Activated CD4-positive, alpha-beta memory T cell treated with anti-CD3 and anti-CD28 coated beads, Interleukin-2, amount 10 ng/mL, durations not matched to agents 7 days and 5 days (primary cell): ENCODE measurements at regions not wholly inside any gene's neighbourhood (a gene's known extent, or its start where the extent isn't known, plus 50 kb on each side); places are given as distances from the start of the nearest gene placed in this dataset.

Experiments
- CTCF ChIA-PET: fragments of 350-600 bp; sonication (Branson Sonifier 250); formaldehyde crosslinking; loops from one replicate; lab custom pipeline; 2021; ENCODE audit warnings: antibody characterized with exemption, inconsistent platforms; lab: Charles Lee
- POLR2A ChIA-PET: fragments of 350-600 bp; sonication (Branson Sonifier 250); formaldehyde crosslinking; loops from one replicate; lab custom pipeline; 2021; ENCODE audit warnings: antibody characterized with exemption; lab: Charles Lee
- DNase-seq: peaks from one replicate; pipeline ENCODE4 v3.0.0-alpha.2; 2020
- H3K27ac Mint-ChIP-seq: one replicate; pipeline ENCODE4 v1.8.0; 2021; ENCODE audit warnings: mild to moderate bottlenecking, mixed read lengths
- H3K27me3 Mint-ChIP-seq: one replicate; pipeline ENCODE4 v1.8.0; 2021; ENCODE audit warnings: mixed read lengths
- H3K36me3 Mint-ChIP-seq: one replicate; pipeline ENCODE4 v1.8.0; 2021; ENCODE audit warnings: low read depth, mixed read lengths
- H3K4me1 Mint-ChIP-seq: one replicate; pipeline ENCODE4 v1.8.0; 2021; ENCODE audit warnings: mixed read lengths
- H3K4me3 Mint-ChIP-seq: one replicate; pipeline ENCODE4 v1.8.0; 2021; ENCODE audit warnings: mild to moderate bottlenecking, mixed read lengths
- H3K9me3 Mint-ChIP-seq: one replicate; pipeline ENCODE4 v1.8.0; 2021; ENCODE audit warnings: mixed read lengths

GRCh38 chr6:77403424-77403823 is 59.9 kb downstream of the HTR1B start:
- H3K4me3 Mint-ChIP-seq: no peak overlapping the region
- H3K9me3 Mint-ChIP-seq: peaks cover 3% of the 10 kb centered on the region
- no peak for DNase-seq
- no peak overlapping the region for H3K27ac Mint-ChIP-seq
- no peaks in the 10 kb centered on the region for H3K27me3 Mint-ChIP-seq
- H3K4me1 Mint-ChIP-seq: no peaks in the 10 kb centered on the region
- ChIA-PET CTCF (interaction anchor here (0.6 kb wide), 1 partner anchor 38 kb away, joined by 4 read pairs; no protein-coding TSS in a partner anchor), POLR2A (no interaction called here)
- H3K36me3 Mint-ChIP-seq: no peaks in the 10 kb centered on the region

- ChIA-PET POLR2A (no interaction called here), CTCF (no interaction called here)
- H3K4me1 Mint-ChIP-seq: no peaks in the 10 kb centered on the region
- DNase-seq: no peak
- no peak overlapping the region for H3K4me3 Mint-ChIP-seq
- H3K9me3 Mint-ChIP-seq: peaks cover 3% of the 10 kb centered on the region
- no peaks in the 10 kb centered on the region for H3K27me3 Mint-ChIP-seq
- H3K27ac Mint-ChIP-seq: no peak overlapping the region
- no peaks in the 10 kb centered on the region for H3K36me3 Mint-ChIP-seq
Observed at GRCh38 chr6:77401231-77401630, 62.1 kb downstream of the HTR1B start.

DNA sequence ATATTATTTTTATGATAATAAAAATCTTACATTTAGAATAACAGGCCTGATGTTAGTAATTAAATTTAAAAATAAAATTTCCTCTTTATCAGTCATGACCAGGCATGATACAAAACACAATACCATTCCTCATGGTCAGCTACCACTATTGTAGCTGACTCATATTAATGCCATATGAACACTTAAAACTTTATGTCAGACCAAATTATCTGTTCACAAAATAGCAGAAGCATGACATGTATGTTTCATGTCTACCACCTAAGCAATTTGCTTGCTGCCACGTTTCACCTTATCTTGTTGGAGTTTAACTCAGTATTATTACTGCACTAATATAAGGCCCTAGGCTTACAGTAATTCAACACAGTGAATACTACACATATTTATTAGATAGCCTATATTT is 65.7 kb downstream of the HTR1B start:
- no peaks in the 10 kb centered on the region for H3K36me3 Mint-ChIP-seq
- POLR2A ChIA-PET: no interaction called here
- H3K9me3 Mint-ChIP-seq: peaks cover 3% of the 10 kb centered on the region

GRCh38 chr6:77389402-77389801 is 73.9 kb downstream of the HTR1B start:
- Mint-ChIP-seq H3K4me3 (no peak overlapping the region), H3K9me3 (peaks cover 2% of the 10 kb centered on the region), H3K36me3 (no peaks in the 10 kb centered on the region), H3K27ac (no peak overlapping the region), H3K27me3 (no peaks in the 10 kb centered on the region), H3K4me1 (no peaks in the 10 kb centered on the region)
- no peak for DNase-seq
- ChIA-PET POLR2A (no interaction called here), CTCF (no interaction called here)

More for the DNA sequence above, 65.7 kb downstream of the HTR1B start:
- no peak overlapping the region for H3K27ac Mint-ChIP-seq
- CTCF ChIA-PET: no interaction called here
- no peaks in the 10 kb centered on the region for H3K27me3 Mint-ChIP-seq
- no peak for DNase-seq
- H3K4me3 Mint-ChIP-seq: no peak overlapping the region
- H3K4me1 Mint-ChIP-seq: no peaks in the 10 kb centered on the region

DNA sequence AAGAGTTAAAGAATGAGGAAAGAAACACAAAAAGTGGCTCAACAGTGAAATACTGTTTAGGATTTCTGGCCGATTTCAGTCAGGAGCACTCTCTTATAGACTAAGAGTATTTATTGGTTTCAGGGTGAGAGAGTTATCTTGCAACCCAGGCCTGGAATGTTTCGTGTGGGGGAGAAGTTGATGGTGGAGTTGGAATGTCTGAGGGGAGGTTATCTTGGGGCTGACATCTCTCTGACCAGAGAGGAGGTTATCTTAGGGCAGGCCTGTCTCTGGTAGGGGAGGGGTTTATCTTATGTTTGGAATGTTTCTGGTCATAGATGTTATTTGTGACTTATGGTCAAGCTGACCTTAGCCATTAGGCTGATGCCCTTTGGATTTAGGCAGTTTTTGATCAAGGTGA is 80.3 kb downstream of the HTR1B start:
- no peak overlapping the region for H3K4me3 Mint-ChIP-seq
- H3K9me3 Mint-ChIP-seq: peaks cover 5% of the 10 kb centered on the region
- ChIA-PET CTCF (no interaction called here), POLR2A (no interaction called here)
- DNase-seq: no peak
- no peaks in the 10 kb centered on the region for H3K27me3 Mint-ChIP-seq
- no peaks in the 10 kb centered on the region for H3K4me1 Mint-ChIP-seq
- no peak overlapping the region for H3K27ac Mint-ChIP-seq
- no peaks in the 10 kb centered on the region for H3K36me3 Mint-ChIP-seq

DNA sequence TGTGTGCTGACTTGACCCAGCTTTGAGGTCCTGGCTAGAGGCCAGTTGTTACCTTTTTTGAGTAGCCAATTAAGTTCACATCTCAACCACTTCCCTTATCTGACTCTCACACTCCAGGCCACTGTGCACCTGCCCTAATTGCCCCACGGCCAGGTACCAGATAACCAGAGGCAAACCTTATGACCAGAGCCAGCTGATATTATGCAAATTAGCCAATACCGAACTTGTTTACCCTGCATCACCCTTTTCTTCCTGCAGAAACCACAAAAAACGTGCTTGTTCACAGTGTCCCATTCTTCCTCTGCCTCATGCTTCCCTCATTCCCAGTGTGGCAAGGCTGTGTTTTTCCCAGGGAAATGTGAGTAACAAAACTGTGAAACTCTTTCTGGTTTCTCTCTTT is 89.3 kb downstream of the HTR1B start:
- no peak overlapping the region for H3K4me3 Mint-ChIP-seq
- DNase-seq: no peak
- H3K4me1 Mint-ChIP-seq: no peaks in the 10 kb centered on the region
- no peak overlapping the region for H3K27ac Mint-ChIP-seq
- CTCF ChIA-PET: no interaction called here
- peaks cover under 1% of the 10 kb centered on the region for H3K9me3 Mint-ChIP-seq
- no peaks in the 10 kb centered on the region for H3K27me3 Mint-ChIP-seq
- no peaks in the 10 kb centered on the region for H3K36me3 Mint-ChIP-seq
- POLR2A ChIA-PET: no interaction called here

DNA sequence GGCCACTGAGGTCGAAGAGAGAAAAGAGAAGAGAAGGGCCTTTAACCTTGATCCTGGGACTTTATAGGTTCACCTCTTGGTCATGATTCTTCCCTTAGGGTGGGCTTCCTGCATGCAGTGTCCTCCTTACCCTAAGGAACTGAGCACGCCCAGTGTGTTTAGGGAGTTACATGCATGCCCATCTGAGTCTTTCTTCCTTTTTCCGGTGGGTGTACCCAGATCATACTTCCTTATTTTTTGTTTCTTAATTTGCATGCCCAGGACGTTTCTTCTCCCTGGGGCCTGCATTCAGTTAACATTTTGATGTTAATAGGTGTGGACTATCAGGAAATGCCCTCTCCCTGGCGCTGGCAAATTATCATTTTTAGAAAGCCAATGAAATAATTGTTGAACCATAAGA is 91.5 kb downstream of the HTR1B start:
- no peak overlapping the region for H3K4me3 Mint-ChIP-seq
- H3K27me3 Mint-ChIP-seq: no peaks in the 10 kb centered on the region
- H3K36me3 Mint-ChIP-seq: no peaks in the 10 kb centered on the region
- H3K27ac Mint-ChIP-seq: no peak overlapping the region
- no peaks in the 10 kb centered on the region for H3K4me1 Mint-ChIP-seq
- ChIA-PET POLR2A (no interaction called here), CTCF (no interaction called here)
- H3K9me3 Mint-ChIP-seq: no peaks in the 10 kb centered on the region
- DNase-seq: no peak

- H3K27ac Mint-ChIP-seq: no peak overlapping the region
- no peaks in the 10 kb centered on the region for H3K4me1 Mint-ChIP-seq
- peaks cover 4% of the 10 kb centered on the region for H3K9me3 Mint-ChIP-seq
- CTCF ChIA-PET: no interaction called here
- H3K4me3 Mint-ChIP-seq: no peak overlapping the region
- no peaks in the 10 kb centered on the region for H3K36me3 Mint-ChIP-seq
- DNase-seq: no peak
- no peaks in the 10 kb centered on the region for H3K27me3 Mint-ChIP-seq
- POLR2A ChIA-PET: no interaction called here
Observed at GRCh38 chr6:77368660-77369313, 94.5 kb downstream of the HTR1B start.

DNA sequence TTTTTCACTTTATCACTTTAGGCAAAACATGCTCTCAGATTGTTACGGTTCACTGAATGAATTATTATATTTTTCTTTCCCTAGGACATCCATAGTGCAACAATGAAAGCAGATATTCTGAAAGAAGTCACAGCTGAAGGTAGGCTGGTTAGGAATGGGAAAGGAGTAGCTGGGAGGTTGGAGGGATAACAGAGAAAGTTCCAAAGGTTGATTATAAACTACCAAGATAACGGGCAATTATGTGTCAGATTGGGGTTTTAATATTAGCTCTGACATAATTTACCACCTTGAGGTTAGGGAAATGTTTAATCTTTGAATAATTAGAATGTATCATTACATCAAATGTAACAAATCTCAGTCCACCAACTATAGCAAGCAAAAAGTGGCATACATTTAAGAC is 96.5 kb downstream of the HTR1B start:
- H3K9me3 Mint-ChIP-seq: peaks cover 4% of the 10 kb centered on the region
- CTCF ChIA-PET: no interaction called here
- no peaks in the 10 kb centered on the region for H3K36me3 Mint-ChIP-seq
- no peak overlapping the region for H3K27ac Mint-ChIP-seq
- H3K27me3 Mint-ChIP-seq: no peaks in the 10 kb centered on the region
- no peak for DNase-seq
- POLR2A ChIA-PET: no interaction called here
- no peak overlapping the region for H3K4me3 Mint-ChIP-seq
- H3K4me1 Mint-ChIP-seq: no peaks in the 10 kb centered on the region

GRCh38 chr6:77363702-77364101 is 99.6 kb downstream of the HTR1B start:
- Mint-ChIP-seq H3K4me3 (no peak overlapping the region), H3K4me1 (no peaks in the 10 kb centered on the region), H3K27ac (no peak overlapping the region), H3K36me3 (no peaks in the 10 kb centered on the region), H3K27me3 (no peaks in the 10 kb centered on the region), H3K9me3 (peaks cover 7% of the 10 kb centered on the region)
- POLR2A ChIA-PET: no interaction called here
- DNase-seq: no peak
- CTCF ChIA-PET: interaction anchor here (0.6 kb wide), 1 partner anchor 98 kb away, joined by 3 read pairs; no protein-coding TSS in a partner anchor

- Mint-ChIP-seq H3K27me3 (no peaks in the 10 kb centered on the region), H3K4me1 (no peaks in the 10 kb centered on the region), H3K4me3 (no peak overlapping the region), H3K36me3 (no peaks in the 10 kb centered on the region), H3K9me3 (peaks cover 7% of the 10 kb centered on the region), H3K27ac (no peak overlapping the region)
- DNase-seq: no peak
- POLR2A ChIA-PET: no interaction called here
- CTCF ChIA-PET: no interaction called here
Observed at GRCh38 chr6:77362055-77362454, 101.2 kb downstream of the HTR1B start.

DNA sequence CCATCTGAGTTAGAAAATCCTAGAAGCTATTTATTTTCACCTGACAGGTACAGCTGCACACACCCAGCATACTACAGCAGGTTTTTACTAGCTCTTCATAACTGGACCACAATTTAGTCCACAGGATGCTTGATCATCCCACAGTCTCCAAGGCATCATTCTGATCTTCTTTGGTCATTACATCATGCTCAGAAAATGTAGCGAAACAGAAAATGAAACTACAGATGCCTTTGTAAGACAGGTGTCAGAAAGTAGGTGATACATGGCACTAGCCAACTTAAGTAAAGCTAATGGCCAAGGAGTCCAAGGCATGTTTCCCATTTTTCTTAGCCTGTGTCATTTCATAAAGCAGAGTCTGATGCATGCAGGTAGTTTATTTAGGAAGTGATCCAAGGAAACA is 102.3 kb downstream of the HTR1B start:
- H3K4me3 Mint-ChIP-seq: no peak overlapping the region
- no peaks in the 10 kb centered on the region for H3K36me3 Mint-ChIP-seq
- H3K9me3 Mint-ChIP-seq: peaks cover 7% of the 10 kb centered on the region
- no peaks in the 10 kb centered on the region for H3K27me3 Mint-ChIP-seq
- H3K4me1 Mint-ChIP-seq: no peaks in the 10 kb centered on the region
- H3K27ac Mint-ChIP-seq: no peak overlapping the region
- no peak for DNase-seq
- ChIA-PET POLR2A (no interaction called here), CTCF (no interaction called here)

DNA sequence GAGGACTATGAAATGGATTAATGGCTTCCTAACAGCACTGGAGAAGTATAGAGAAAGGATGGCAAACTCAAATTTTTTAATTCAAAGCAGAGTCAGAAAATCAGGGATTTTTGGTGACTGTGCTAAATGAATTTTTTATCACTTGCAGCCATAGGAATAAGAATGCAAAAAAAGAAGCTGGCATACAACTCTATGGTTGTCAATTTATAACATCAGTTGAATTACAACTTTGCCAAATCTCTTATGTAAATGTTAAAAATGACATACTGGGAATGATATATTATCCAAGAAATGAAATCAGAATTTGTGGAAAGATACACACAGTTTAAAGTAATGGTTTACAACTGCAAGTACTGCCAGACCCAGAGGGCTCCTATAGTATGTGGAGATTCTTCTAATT is 106.5 kb downstream of the HTR1B start:
- Mint-ChIP-seq H3K9me3 (peaks cover 3% of the 10 kb centered on the region), H3K4me3 (no peak overlapping the region), H3K4me1 (no peaks in the 10 kb centered on the region), H3K36me3 (no peaks in the 10 kb centered on the region), H3K27me3 (no peaks in the 10 kb centered on the region), H3K27ac (no peak overlapping the region)
- ChIA-PET POLR2A (interaction anchor here (0.6 kb wide), 1 partner anchor 134 kb away, joined by 3 read pairs; no protein-coding TSS in a partner anchor), CTCF (no interaction called here)
- no peak for DNase-seq

- POLR2A ChIA-PET: no interaction called here
- CTCF ChIA-PET: no interaction called here
- DNase-seq: no peak
- H3K4me3 Mint-ChIP-seq: no peak overlapping the region
- H3K36me3 Mint-ChIP-seq: no peaks in the 10 kb centered on the region
- H3K4me1 Mint-ChIP-seq: no peaks in the 10 kb centered on the region
- H3K9me3 Mint-ChIP-seq: no peaks in the 10 kb centered on the region
- no peaks in the 10 kb centered on the region for H3K27me3 Mint-ChIP-seq
- no peak overlapping the region for H3K27ac Mint-ChIP-seq
Observed at GRCh38 chr6:77354581-77354980, 108.7 kb downstream of the HTR1B start.
